Stimulated activated CD8-positive, alpha-beta memory T cell treated with anti-CD3 and anti-CD28 coated beads, Interleukin-12 subunit alpha, Interleukin-12 subunit beta, amount 100 ng/mL, for 24 hours (primary cell): ENCODE measurements at regions not wholly inside any gene's neighbourhood (a gene's known extent, or its start where the extent isn't known, plus 50 kb on each side); places are given as distances from the start of the nearest gene placed in this dataset.
"Not testable (repeated sequence)": the region's sequence is repeated elsewhere in the genome, so short reads cannot be mapped to it uniquely, and the experiment has no call there.

Experiments
- DNase-seq: peaks from one replicate; pipeline ENCODE4 v3.0.0-alpha.2; 2020; ENCODE audit errors: extremely low read depth

DNA sequence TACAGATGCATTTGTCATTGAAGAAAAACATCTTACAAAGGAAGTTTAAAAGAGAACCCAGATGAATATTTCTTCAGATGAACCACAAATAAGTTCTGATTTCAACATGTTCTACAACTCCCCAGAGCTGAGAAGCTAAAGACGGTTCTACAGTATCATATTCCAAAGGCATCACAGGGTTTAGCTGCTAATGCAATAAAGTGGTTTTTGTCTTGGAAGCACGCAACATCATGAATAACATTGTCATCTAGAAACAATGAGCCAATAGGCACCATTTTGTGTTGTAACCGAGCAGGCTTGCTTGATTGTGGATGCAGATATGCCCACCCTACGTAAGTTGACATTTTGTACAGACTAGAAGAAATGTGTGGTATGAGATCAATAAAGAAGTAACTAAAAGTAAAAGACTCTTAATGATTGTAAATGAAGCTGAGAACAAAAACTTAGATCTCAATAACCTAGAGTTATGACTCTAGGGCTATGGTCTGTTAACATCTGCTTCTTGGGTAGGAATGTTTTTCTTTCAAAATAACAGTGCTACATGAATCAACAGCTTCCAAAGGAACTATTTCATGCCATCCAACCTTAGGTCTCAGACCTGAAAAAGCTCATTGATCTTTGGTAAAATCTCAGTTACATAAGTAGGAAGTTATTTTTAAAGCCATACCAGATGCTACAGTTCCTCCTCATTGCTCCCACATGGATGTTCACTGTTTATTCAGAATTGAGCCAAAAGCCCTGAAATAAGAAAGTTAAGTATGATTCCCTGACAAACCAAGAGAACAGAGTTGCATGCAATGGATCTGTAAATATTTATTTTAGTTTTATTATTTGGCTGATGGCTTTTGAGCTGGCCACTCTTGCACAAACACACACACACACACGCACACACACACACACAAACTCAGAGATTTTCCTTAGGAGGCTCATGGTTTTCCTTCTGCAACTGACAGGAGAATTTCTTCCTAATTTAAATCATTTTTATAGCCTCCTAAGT lies 118.7 kb upstream of the SLCO6A1 start:
- no peak for DNase-seq

DNA sequence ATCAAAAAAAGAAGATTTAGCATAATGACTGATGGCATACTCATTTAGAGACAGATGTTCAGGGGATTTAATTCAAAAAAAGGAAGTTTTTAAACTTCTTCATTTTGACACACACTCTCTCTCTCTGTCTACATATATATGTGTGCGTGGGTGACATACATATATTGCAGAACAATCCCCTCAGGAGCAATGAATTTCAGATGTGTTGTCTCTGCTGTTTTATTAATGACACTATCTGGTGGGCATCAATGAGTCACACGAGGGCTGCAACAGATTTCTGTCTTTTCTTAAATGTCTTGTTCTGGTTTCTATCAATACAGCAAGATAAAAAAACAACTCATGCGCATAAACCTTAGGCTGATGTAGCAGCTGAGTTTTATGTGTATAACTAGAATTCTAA lies 123.5 kb upstream of the SLCO6A1 start:
- DNase-seq = no peak

- no peak for DNase-seq
Measured at GRCh38 chr5:102623329-102624065, 124.7 kb upstream of the SLCO6A1 start.

DNA sequence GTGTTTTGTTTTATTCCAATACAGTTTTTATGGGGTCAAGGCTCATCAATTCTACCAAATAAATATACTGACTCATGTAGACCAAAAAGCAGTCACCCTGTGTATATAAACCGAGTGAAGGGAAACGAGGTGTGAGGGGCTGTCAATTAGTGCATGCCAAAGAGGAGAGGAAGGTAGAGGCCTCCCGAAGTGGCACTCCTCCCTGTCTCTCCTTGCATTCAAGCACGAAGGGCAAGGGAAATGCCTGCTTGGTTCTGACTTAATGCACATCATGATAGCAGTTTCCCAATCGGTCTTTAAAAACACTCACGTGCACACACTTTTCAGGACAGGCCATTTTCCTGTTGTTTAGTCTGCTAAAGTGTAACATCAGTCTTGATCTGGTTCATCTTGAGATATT lies 125.6 kb upstream of the SLCO6A1 start:
- no peak for DNase-seq

DNA sequence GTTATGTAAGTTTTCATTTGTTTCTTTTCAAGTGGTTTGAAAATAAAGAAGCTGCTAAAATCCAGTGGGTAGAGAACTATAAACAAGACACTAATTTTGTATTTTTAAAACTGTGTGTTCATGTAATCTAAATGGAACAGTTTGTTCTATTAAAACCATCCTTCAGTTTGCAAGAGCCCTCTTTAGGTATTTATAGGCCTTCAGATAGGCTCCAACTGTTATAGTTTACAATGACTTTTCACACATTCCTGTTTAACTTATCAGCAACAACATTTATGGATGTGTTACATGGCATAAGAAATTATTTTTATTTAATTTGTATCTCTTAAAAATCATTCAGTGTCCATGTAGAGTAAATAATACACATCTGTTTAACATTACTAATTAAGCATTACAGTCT lies 126.7 kb upstream of the SLCO6A1 start:
- DNase-seq = no peak

DNA sequence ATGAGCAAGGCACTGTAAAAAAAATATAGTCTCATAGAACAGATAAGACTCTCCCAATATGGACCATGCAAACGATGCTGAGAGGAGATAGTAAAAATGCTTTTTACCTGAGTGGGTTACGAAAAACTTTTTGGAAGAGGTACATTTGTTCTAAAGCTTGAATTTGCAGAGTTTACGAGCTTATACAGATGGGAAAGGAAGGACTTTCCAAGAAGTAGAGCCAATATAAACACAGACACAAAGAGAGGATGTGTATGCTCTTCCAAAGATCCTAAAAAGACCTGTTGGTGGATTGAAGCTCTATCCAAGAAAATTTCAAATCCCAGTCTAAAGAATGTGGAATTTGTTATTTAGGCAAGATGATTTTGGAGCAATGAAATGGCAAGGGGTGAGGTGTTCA lies 127.1 kb upstream of the SLCO6A1 start:
- DNase-seq = no peak

- no peak for DNase-seq
Measured at GRCh38 chr5:102627315-102627714, 127.8 kb upstream of the PAM start.

DNA sequence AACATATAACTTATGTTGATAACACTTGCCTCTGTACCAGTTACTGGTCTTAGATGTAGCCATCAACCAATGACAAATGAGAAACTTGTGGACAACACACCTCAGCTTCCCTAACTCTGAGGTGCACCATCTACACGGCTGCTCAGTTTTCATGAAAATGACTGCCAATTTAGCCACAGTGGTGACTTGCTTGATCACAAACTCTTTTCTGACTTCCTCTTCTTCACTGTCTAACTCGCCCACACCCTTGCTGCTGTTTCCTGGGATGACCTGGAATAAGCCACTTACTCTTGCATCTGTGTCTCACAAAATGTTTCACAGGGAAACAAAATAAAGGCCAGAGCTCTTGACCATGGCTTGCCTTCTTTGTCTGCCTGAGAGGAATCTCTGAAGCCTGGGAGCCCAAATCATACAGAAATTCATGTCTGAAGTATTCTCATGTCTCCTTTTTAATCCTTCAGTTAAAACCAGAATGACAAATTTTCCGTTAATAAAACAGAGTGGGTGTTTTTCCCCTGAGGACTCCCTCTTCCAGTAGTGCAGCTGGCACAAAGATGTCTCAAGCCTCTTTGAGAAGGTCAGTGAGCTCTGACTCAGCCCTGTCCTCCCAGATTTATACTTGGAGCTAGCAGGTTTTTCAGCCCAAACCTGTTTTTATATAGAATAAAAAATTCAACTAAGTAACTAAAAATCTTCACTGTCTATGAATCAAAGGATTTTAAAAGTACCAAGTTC lies 126.5 kb upstream of the PAM start:
- DNase-seq = no peak

DNA sequence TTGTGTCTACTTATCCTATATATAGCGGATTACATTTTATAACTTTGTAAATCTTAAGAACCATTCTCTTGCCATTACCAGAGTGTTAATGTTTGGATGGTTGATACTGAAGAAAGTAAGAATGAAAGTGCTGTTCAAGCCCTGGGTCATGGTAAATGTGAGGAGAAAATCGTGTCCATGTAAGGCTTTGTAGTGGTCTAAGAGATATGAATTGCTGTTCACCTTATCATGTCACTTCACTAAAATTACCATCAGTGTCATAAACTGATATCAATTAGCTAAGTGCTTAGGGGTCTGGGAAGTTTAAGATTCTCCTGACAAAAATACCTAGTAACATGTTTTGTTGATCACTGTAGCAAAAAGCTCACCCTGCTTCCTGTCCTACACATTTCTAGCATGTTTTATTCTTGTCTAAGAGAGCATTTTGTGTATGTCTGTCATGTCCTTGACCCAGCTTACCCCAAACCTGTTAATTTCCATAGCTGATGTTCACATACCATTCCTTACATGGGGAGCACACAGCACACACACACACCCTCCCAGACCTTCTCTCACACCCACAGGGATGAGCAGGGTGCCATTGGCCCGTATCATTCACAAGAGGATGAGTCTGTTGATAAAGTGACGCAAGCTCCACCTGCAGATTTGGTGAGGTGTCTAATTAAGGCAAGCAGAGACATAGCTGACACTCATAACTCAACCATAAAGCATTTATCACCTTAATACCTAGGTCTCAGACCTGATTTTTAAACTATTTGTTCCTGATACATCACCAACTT lies 125.1 kb upstream of the PAM start:
- DNase-seq = no peak

DNA sequence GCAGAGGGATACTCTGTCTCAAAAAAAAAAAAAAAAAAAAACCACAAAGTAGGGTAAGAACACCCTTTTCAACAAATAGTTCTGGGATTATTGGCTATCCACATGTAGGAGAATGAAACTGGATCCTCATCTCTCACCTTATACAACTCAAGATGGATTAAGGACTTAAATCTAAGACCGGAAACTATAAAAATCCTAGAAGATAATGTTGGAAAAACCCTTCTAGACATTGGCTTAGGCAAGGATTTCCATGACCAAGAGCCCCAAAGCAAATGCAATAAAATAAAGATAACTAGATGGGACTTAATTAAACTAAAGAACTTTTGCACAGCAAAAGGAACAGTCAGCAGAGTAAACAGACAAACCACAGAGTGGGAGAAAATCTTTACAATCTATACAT lies 119.7 kb upstream of the PAM start:
- not testable (repeated sequence) for DNase-seq

- no peak for DNase-seq
Measured at GRCh38 chr5:102638316-102638715, 116.8 kb upstream of the PAM start.

DNA sequence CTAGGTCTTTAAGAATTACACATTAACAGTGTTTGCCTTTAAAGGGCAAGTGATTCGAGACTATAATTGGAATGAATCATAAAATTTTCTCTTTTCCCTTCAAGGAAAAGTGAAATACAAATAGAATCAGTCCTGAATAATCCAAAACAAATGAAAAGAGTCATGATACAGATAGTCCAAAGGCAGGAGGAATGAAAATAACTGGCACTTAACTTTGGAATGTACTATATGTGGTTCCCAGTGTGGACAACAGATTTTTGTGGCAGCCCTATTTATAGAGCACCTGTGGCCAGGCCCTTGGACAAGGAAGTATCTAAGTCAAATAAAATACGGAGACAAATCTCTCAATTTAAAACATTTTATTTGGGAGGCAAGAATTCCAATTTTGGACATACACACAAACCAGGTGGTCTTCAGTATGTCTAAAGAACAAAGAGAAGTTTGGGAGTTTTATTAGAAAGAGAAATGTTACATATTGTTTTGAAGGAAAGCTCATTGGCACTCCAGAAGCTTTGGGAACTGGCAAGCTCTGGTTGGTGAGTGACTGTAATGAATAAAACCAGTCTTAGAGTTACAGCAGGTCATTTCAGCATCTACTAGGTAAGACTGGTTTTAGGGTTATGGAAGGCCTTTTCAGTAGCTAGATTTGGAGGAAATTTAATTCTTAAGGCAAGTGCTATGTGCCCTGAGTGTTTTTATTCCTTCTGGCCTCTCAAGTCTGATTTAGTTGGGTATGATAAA lies 116.0 kb upstream of the PAM start:
- DNase-seq = no peak

DNA sequence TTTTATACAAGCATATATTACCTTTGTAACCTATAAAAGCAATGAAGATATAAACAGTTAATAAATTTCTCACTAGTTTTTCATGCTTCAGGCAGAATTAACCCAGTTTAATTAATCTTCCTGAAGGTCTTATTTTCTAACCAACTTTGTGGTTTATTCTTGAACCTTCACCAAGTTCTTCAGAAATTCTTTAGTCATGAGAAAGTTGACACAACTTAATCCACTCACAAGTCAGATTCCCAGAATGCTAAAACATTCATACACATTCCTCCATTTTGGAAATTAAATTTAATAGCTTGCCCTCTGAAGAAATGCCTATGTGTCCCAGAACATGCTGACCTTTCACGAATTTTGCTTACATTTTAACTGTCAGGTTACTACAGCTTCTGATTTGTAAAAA lies 105.4 kb upstream of the PAM start:
- no peak for DNase-seq

DNA sequence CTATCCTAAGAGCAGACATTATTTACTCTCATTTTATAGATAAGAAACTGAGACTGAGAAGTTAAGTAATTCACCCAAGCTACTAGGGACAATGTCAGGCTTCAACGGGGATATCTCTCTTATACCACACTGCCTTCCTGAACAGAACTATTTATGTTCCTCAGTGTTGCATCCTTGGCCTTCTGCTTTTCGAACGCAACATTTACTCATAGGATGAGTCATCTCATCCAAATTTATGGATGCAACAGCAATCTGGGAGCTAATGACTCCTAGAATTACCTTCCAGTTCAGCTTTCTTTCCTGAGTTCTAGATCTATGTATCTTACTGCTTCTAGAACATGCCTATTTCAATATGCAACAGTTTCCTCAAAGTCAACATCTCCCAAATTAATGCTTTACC lies 103.6 kb upstream of the PAM start:
- DNase-seq = no peak

- DNase-seq = no peak
Measured at GRCh38 chr5:102654559-102655349, 100.4 kb upstream of the PAM start.

DNA sequence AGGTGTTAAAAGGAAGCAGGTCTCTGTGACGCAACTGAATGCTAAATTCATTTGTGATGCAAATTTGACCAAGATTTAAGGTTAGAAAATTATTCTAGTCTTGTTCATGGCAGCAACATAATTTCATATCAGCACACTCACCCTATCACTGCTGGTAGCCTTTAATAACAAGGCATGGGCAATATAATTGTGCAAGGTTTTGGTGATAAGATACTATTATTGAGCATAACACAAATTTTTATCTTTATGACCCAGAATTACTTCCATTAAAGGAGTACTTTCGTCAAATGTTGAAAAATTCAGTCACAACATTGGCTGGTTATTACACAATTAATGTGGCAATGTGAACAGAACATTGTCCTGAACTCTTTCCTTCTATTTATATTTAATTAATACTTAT lies 96.0 kb upstream of the PAM start:
- no peak for DNase-seq

DNA sequence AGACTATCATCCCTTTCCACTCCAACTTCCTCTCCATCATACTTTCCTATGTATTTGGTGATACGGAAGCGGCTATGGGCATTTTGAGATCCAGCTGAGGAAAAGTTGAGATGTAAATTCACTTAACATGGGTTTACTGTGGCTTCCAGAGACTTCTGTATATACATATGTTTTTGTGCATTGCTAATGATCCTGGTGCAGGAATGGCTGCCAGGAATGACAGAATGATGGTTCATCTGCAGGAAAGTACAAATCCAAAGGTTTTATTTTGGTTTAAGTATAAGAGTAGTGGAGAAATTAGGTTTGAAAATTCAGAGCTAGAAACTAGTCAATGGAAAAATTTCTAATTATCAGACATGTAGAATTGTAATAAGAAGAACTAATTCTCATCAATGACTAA lies 95.0 kb upstream of the PAM start:
- DNase-seq = no peak

GRCh38 chr5:102663749-102664530 lies 91.2 kb upstream of the PAM start:
- DNase-seq = no peak

- no peak for DNase-seq
Measured at GRCh38 chr5:102664616-102665335, 90.3 kb upstream of the PAM start.
